ENCODE measurements at regions not wholly inside any gene's neighbourhood (a gene's known extent, or its start where the extent isn't known, plus 50 kb on each side); places are given as distances from the start of the nearest gene placed in this dataset.

- TF ChIP-seq ATF3 (IDR thresholded peaks at IDR 0.05) (no peak), GABPA (IDR thresholded peaks at IDR 0.05 in 1 of 2, conservative IDR thresholded peaks at IDR 0.05 in 1 of 2) (no peak)
Measured at GRCh38 chr5:106862450-106863193, 808.1 kb downstream of the EFNA5 start (continued).

- no peak overlapping the region for H3K9ac ChIP-seq (ENCODE audit: low read depth in 1 of 2, low read length in 2 of 2)
- no peak overlapping the region for H3K27ac ChIP-seq (ENCODE audit: low read depth in 1 of 2, low read length in 2 of 2)
- no peak overlapping the region for H3K4me3 ChIP-seq (ENCODE audit: low read depth in 1 of 3, low read length in 3 of 3)
- no peaks in the 10 kb centered on the region for H3K4me1 ChIP-seq (ENCODE audit: control insufficient read depth in 4 of 4, insufficient read depth in 4 of 4, low read length in 3 of 4)
- no peak for DNase-seq (ENCODE audit: low spot score)
- TF ChIP-seq ATF3 (IDR thresholded peaks at IDR 0.05): no peak
- no peak for TF ChIP-seq FOXA2 (IDR thresholded peaks at IDR 0.05)
- no peak for TF ChIP-seq CTCF (IDR thresholded peaks at IDR 0.05; ENCODE audit: low read depth, low read length, missing input control)
- no peak for TF ChIP-seq REST (IDR thresholded peaks at IDR 0.05)
- no peak for TF ChIP-seq ZBTB33 (IDR thresholded peaks at IDR 0.05)
- TF ChIP-seq SP1 (IDR thresholded peaks at IDR 0.05): no peak
- no peak for TF ChIP-seq HNF4A (conservative IDR thresholded peaks at IDR 0.05)
- TF ChIP-seq FOXA1 (IDR thresholded peaks at IDR 0.05): no peak
- TF ChIP-seq TAF1 (conservative IDR thresholded peaks at IDR 0.05): no peak
- no peaks in the 10 kb centered on the region for H3K36me3 ChIP-seq (ENCODE audit: control insufficient read depth in 4 of 4, insufficient read depth in 3 of 4, low read depth in 1 of 4, low read length in 3 of 4)
- 55% methylated on average over 3 of the region's 3 CpGs for WGBS
- no peaks in the 10 kb centered on the region for H3K27me3 ChIP-seq (ENCODE audit: control insufficient read depth in 4 of 4, insufficient read depth in 4 of 4, low read length in 3 of 4)
- H3K9me3 ChIP-seq (ENCODE audit: control insufficient read depth in 4 of 4, low read length in 3 of 4): peaks cover 0 to 3% (median 0%) of the 10 kb centered on the region in 4 donors
Measured at GRCh38 chr5:106860398-106861044, 810.2 kb downstream of the EFNA5 start.

Data from liver (tissue), 8 donors.